ENCODE measurements at regions not wholly inside any gene's neighbourhood (a gene's known extent, or its start where the extent isn't known, plus 50 kb on each side); places are given as distances from the start of the nearest gene placed in this dataset.
"Not testable (repeated sequence)": the region's sequence is repeated elsewhere in the genome, so short reads cannot be mapped to it uniquely, and the experiment has no call there.

DNA sequence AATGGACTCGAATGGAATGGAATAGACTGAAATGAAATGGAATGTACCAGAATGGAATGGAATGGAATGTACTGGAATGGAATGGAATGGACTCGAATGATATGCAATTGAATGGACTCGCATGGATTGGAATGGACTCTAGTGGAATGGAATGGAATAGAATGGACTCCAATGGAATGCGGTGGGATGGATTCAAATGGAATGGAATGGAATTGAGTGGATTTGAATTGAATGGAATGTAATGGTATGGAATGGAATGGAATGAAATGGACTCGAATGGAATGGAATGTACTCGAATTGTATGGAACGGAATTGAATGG is 99.6 kb upstream of the FBXO28 start:
- H3K4me3 ChIP-seq (ENCODE audit: low read length) = no peak overlapping the region
- TF ChIP-seq CTCF (IDR thresholded peaks at IDR 0.05; ENCODE audit: insufficient read depth, low read depth, low read length, missing control alignments) = no peak
- DNase-seq (ENCODE audit: low read depth) = no peak

- DNase-seq (ENCODE audit: low read depth); H3K4me3 ChIP-seq (ENCODE audit: low read length): not testable (repeated sequence)
Observed at GRCh38 chr1:224013626-224014329, 100.1 kb upstream of the FBXO28 start.

DNA sequence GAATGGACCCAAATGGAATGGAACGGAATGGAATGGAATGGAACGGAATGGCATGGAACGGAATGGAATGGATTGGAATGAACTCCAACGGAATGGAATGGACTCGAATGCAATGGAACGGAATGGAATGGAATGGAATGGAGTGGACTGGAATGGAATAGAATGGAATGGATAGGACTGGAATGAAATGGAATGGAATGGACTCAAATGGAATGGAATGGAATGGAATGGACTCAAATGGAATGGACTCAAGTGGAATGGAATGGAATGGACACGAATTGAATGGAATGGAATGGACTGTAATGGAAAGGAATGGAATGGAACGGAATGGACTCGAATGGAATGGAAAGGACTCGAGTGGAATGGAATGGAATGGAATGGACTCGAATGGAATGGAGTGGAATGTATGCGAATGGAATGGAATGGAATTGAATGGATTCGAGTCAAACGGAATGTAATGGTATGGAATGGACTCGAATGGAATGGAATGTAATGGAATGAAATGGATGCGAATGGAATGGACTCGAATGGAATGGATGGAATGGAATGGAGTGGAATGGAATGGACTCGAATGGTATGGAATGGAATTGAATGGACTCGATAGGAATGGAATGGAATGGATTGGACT is 101.0 kb upstream of the FBXO28 start:
- DNase-seq (ENCODE audit: low read depth); H3K4me3 ChIP-seq (ENCODE audit: low read length): not testable (repeated sequence)

- not testable (repeated sequence) for H3K4me3 ChIP-seq (ENCODE audit: low read length); DNase-seq (ENCODE audit: low read depth)
Observed at GRCh38 chr1:224012162-224012561, 101.7 kb upstream of the FBXO28 start.

DNA sequence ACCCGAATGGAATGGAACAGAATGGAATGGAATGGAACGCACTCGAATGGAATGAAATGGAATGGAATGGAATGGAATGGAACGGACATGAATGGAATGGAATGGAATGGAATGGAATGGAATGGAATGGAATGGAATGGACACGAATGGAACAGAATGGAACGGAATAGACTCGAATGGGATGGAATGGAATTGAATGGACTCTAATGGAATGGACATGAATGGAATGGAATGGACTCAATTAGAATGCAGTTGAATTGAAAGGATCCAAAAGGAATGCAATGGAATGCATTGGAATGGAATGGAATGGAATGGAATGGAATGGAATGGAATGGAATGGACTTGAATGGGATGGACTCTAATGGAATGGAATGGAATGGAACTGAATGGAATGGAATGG is 102.2 kb upstream of the FBXO28 start:
- DNase-seq (ENCODE audit: low read depth); H3K4me3 ChIP-seq (ENCODE audit: low read length): not testable (repeated sequence)

- not testable (repeated sequence) for DNase-seq (ENCODE audit: low read depth); H3K4me3 ChIP-seq (ENCODE audit: low read length)
Observed at GRCh38 chr1:224011153-224011552, 102.8 kb upstream of the FBXO28 start.

GRCh38 chr1:224005973-224006372 is 107.9 kb upstream of the FBXO28 start:
- not testable (repeated sequence) for DNase-seq (ENCODE audit: low read depth); H3K4me3 ChIP-seq (ENCODE audit: low read length)

DNA sequence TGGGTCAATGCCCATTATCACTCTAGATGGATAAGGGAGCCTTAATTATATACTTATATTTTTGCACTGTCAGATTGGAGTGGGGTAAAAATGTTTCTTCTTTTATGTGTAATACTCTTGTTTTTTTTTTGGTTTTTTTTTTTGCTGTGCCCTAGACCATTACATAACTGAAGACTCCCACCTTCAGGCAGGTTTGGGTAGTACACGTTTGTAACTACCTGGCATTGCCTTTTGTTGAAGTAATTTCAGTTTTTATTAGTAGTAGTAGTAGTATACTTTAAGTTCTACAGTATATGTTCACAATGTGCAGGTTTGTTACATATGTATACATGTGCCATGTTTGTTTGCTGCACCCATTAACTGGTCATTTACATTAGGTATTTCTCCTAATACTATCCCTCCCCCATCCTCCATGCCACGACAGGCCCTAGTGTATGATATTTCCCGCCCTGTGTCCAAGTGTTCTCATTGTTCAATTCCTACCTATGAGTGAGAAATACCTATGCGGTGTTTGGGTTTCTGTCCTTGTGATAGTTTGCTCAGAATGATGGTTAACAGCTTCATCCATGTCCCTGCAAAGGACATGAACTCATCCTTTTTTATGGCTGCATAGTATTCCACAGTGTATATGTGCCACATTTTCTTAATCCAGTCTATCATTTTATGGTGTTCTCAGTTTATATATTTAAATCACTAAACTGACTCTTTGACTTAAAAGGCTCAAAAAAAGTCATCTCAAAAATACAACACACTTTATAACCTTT is 109.2 kb upstream of the FBXO28 start:
- not testable (repeated sequence) for H3K4me3 ChIP-seq (ENCODE audit: low read length)
- peak; percentile 29 for TF ChIP-seq CTCF (IDR thresholded peaks at IDR 0.05; ENCODE audit: insufficient read depth, low read depth, low read length, missing control alignments)
- DNase-seq (ENCODE audit: low read depth) = peak; percentile 44

- DNase-seq (ENCODE audit: low read depth); H3K4me3 ChIP-seq (ENCODE audit: low read length): not testable (repeated sequence)
Observed at GRCh38 chr1:224003896-224004295, 110.0 kb upstream of the FBXO28 start.

- not testable (repeated sequence) for DNase-seq (ENCODE audit: low read depth); H3K4me3 ChIP-seq (ENCODE audit: low read length)
Observed at GRCh38 chr1:224001757-224002156, 112.2 kb upstream of the FBXO28 start.

DNA sequence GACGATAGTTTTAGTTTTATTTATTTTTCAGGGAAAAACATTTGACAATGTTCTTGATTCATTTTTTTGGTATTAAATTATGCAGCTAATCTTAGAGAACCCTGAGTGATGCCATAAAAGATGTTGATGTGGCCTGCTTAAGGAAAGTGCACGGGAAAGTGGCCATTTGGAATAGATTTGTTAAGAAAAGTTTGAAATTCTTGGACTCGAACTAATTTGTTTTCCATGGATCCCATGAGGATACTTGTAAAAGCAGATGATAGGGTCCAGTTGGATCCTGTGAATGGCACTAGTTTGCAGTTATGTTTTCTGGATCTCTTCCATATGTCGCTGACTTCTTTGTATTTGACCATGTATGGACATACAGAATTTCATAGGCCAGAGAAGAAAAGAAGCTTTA is 114.2 kb upstream of the FBXO28 start:
- H3K4me3 ChIP-seq (ENCODE audit: low read length); DNase-seq (ENCODE audit: low read depth): not testable (repeated sequence)

DNA sequence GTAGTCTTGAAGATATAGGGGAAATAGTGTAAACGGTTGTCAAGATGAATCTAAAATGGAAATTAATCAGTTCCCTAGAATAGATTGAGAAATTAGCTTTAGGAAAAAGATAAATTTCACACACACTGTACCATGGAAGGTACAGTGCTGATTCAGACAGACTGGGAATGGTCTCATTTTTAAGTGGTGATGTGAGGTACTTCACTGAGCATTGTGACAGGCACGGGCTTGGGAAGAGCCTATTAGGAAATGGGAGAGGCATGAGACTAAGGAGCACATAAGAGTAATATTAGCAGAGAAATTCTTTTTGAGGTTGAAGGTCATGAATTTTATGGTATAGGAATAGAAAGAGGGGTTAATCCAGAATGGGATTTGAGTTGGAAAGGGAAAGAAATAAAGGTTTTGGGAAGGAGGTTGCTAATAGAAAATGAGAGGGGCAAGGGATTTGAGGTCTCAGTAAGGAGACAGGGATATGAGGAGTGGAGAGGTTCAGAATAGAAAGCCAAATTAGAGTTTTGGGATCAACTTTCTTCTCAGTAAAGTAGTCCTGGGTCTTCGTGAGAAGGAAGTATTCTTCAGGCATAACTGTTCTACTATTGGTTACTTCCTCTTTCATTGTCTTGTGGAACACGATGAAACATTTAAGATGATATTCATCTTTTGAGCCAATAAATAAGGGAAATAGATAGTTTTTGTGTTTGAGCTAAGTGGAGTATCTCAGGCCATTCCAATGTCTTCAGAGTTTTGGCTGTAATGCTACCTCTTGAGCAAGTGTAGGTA is 115.0 kb upstream of the FBXO28 start:
- not testable (repeated sequence) for DNase-seq (ENCODE audit: low read depth); H3K4me3 ChIP-seq (ENCODE audit: low read length)

- not testable (repeated sequence) for H3K4me3 ChIP-seq (ENCODE audit: low read length); DNase-seq (ENCODE audit: low read depth)
Observed at GRCh38 chr1:223996376-223996775, 117.5 kb upstream of the FBXO28 start.

DNA sequence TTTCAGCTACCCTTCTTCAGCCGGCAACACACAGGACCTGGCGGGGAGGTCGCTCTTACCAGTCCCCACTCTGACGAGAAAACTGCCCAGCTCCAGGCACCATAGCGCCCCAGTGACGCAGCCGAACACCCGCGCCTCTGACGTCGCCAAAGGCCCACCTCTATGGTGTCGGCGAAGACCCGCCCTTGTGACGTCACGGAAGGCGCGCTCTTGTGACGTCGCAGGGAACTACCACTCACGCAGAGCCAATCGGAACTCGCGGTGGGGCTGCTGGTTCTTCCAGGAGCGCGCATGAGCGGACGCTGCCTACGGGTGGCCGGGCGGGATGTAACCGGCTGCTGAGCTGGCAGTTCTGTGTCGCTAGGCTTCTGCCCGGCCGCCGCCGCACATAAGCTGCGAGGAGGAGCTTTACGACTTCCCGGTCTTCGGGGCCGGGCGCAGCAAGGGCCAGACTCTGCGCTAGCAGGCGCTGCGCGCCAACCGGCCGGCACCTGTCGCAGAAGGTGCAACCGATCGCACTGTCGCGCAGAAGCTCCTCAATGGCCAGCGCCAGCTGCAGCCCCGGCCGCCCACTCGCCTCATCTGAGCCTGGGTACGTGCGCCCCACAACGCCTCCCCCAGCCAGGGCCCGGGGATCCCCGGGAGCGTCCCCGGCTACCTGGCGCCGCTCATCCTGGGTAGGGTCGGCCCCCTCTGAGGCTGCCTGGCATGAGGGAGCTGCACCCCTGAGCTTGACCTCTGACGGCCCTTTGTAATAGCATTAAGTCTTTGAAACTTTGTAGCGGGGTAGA is 121.3 kb upstream of the FBXO28 start:
- DNase-seq (ENCODE audit: low read depth) = peak; percentile 99
- peak overlapping the region; percentile 55 for H3K4me3 ChIP-seq (ENCODE audit: low read length)

GRCh38 chr1:223991297-223991857 is 122.5 kb upstream of the FBXO28 start:
- not testable (repeated sequence) for DNase-seq (ENCODE audit: low read depth); H3K4me3 ChIP-seq (ENCODE audit: low read length)

- DNase-seq (ENCODE audit: low read depth) = peak; percentile 56
- not testable (repeated sequence) for H3K4me3 ChIP-seq (ENCODE audit: low read length)
Observed at GRCh38 chr1:223961985-223962384, 116.2 kb upstream of the TP53BP2 start.

All from epithelial cell of esophagus (primary cell).